Posterior vena cava (tissue), 2 donors: ENCODE measurements at regions not wholly inside any gene's neighbourhood (a gene's known extent, or its start where the extent isn't known, plus 50 kb on each side); places are given as distances from the start of the nearest gene placed in this dataset.

ENCODE experiments used
- DNase-seq: peaks from one replicate; pipeline ENCODE4 v3.0.0-alpha.2; 2020; ENCODE audit warnings: low spot score
- intact Hi-C, 2 donors: fragments of 100-400 bp; cut with DNase I; formaldehyde crosslinking; loops; one replicate each; pipeline versions ENCODE4 v1.14.1 to v1.14.2; 2022 to 2023
- donor health status: DM: yes; HTN: yes; CAD: no.
- donor health status: DM: yes; HTN: yes; CAD: no.

DNA sequence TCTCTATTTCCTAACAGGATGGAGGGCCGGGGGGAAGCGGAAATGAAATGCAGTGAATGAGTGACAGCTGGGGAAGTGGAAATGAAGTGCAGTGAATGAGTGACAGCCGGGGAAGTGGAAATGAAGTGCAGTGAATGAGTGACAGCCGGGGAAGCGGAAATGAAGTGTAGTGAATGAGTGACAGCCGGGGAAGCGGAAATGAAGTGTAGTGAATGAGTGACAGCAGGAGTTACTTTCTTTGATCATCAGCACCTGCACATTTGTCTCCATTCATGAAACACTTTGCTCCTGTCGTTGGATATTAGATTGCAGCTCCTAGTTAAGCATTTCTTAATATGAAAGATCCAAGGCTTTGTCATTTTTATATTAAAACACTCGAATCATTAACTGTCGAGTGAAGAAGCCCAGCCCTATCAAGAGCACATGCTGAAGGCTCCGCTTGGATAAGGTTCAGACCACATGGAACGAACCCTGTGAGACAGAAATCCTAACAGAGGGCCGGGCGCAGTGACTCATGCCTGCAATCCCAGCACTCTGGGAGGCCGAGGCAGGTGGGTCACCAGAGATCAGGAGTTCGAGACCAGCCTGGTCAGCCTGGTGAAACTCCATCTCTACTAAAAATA, 406.0 kb upstream of the ADARB2 start:
- intact Hi-C loops = no loop called here
- no peak for DNase-seq

GRCh38 chr10:2139746-2140145, 402.4 kb upstream of the ADARB2 start:
- no peak for DNase-seq
- intact Hi-C loops = no loop called here

DNA sequence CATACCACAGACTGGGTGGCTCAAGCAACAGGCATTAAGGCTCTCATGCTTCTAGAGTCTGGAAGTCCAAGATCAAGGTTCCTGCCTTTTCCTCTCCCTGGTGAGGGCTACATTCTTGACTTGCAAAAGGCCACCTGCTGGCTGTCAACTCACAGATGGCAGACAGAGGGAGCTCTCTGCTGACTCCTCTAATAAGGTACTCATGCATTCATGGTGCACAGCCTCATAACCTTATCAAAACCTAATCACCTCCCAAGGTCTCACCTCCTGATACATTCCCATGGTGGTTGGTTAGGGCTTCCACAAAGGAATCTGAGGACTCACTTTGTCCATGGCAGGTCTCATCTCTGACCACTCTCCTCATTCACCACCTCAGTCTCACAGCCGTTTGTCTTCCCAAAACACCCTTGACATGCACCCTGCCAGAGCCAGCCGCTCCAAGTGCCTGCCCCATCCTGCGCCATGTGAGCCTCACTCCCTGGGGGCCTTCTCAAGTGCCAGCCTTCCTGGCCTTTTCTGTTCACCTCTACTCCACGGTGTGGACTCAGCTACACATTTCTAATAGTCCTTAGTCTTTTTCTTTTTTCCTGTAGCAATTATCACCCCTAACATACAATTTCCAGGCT, 400.3 kb upstream of the ADARB2 start:
- intact Hi-C loops = no loop called here
- DNase-seq = no peak

- no peak for DNase-seq
- intact Hi-C loops = no loop called here
Observed at GRCh38 chr10:2130705-2131305, 393.5 kb upstream of the ADARB2 start.

DNA sequence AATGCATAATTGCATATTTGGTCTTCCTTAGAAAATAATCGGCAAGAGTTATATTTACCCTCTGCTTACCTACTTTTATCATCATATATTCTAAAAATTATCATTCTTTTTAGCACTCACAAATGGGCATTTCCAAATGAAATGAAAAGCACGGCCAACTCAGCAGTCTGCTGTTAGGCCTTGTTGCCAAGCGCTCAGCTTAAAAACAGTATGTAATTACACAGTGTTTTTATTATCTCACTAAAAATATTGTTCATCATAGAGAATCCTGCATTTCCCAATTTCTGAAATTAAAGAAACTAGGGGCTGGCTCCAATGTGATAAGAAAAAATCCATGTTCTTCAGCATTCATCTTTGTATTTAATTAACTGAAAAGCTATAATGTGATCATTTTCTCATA, 391.7 kb upstream of the ADARB2 start:
- intact Hi-C loops = no loop called here
- no peak for DNase-seq

- intact Hi-C loops = no loop called here
- no peak for DNase-seq
Observed at GRCh38 chr10:2124135-2124534, 386.8 kb upstream of the ADARB2 start.

- no peak for DNase-seq
- intact Hi-C loops = no loop called here
Observed at GRCh38 chr10:2122431-2123124, 385.3 kb upstream of the ADARB2 start.

GRCh38 chr10:2121929-2122328, 384.6 kb upstream of the ADARB2 start:
- DNase-seq = no peak
- intact Hi-C loops = no loop called here

- intact Hi-C loops = no loop called here
- no peak for DNase-seq
Observed at GRCh38 chr10:2121315-2121714, 384.0 kb upstream of the ADARB2 start.

GRCh38 chr10:2120746-2121145, 383.4 kb upstream of the ADARB2 start:
- no peak for DNase-seq

DNA sequence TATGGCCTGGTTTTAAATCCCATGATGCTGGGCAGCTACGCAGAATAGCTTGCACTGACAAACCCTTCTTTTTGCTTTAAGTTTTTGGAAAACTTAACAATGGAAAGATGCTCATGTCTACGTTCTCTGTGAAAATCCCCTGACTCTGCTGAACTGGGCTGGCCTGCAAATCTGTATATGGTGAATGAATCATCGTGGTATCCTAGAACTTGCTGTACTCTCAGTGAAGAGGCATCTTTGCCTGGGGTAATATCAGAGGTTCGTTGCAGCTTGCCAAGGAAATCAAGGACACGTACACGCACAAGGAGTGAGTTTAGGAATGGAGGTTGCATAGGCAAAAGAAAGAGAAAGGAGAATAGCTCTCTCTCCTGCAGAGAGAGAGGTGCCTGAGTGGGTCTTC, 382.0 kb upstream of the ADARB2 start:
- intact Hi-C loops = no loop called here
- no peak for DNase-seq

More at GRCh38 chr10:2120746-2121145, 383.4 kb upstream of the ADARB2 start:
- intact Hi-C loops = no loop called here

DNA sequence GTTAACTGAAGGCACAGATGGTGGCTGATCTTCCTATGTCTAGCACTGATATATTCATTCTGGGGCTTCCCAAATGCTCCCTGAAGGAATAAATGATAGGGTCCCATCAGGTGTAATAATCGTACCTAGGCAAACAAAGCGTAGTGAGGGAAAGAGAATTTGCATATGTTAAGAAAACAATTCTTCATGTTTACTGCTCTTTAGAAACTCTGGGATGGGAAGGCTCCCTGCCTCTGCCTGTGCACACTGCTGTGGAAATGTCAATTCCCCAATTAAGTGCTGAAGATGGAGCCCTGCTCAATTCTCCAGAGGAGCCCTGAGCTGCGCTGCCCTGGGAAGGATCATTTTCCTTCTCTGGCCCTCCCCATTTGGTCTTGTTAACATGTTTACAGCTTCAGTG, 380.9 kb upstream of the ADARB2 start:
- intact Hi-C loops = no loop called here

GRCh38 chr10:2117641-2118040, 380.3 kb upstream of the ADARB2 start:
- no peak for DNase-seq

More for the DNA sequence above, 380.9 kb upstream of the ADARB2 start:
- DNase-seq = no peak

GRCh38 chr10:2111965-2112364, 374.6 kb upstream of the ADARB2 start:
- intact Hi-C loops = no loop called here

More at GRCh38 chr10:2117641-2118040, 380.3 kb upstream of the ADARB2 start:
- intact Hi-C loops = no loop called here

GRCh38 chr10:2108496-2108895, 371.2 kb upstream of the ADARB2 start:
- intact Hi-C loops = no loop called here
- DNase-seq = no peak

More at GRCh38 chr10:2111965-2112364, 374.6 kb upstream of the ADARB2 start:
- DNase-seq = no peak

DNA sequence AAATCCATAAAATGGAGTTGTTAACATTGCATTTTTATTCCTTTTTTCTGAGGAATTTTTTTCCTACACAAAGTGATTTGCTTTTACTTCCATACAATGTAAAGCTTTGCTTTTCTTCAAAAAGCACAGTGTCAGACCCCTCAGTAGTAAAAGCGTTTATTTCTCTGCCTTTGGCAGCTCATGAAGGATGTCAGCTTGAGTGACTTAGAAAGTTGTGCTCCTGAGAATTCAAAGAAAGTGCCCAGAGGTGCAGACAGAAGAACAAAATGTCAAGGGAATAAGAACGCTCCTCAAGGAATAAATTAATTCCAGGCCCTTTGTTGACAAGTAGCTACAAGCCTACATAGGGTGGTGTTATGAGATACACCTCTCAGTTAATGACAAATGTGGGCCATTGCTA, 369.3 kb upstream of the ADARB2 start:
- intact Hi-C loops = no loop called here
- DNase-seq = no peak

- no peak for DNase-seq
- intact Hi-C loops = loop anchor here in 1 of 2 donors (5.0 kb wide), 1 partner anchor 167 kb away; no protein-coding TSS in a partner anchor
Observed at GRCh38 chr10:2099321-2099720, 362.0 kb upstream of the ADARB2 start.

GRCh38 chr10:2097937-2098336, 360.6 kb upstream of the ADARB2 start:
- intact Hi-C loops = loop anchor here in 1 of 2 donors (5.0 kb wide), 1 partner anchor 166 kb away; no protein-coding TSS in a partner anchor
- no peak for DNase-seq

GRCh38 chr10:2094171-2094570, 356.8 kb upstream of the ADARB2 start:
- intact Hi-C loops = no loop called here
- no peak for DNase-seq

DNA sequence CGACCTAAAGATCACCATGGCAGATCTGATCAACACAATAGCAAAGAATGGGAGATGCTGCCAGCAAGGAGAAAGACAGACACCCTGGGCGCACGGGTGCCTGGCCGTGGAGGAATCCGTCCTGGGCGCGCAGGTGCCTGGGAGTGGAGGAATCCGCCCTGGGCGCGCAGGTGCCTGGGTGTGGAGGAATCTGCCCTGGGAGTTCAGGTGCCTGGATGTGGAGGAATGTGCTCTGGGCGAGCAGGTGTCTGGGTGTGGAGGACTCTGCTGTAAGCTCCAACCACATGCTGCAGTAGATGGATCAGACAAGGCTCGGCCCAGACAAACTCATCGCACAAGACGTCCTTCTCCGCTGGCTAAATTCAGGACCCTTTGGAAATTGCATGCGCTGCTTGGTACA, 346.3 kb upstream of the ADARB2 start:
- DNase-seq = no peak
- intact Hi-C loops = no loop called here
